Fibroblast of lung (primary cell): ENCODE measurements at regions not wholly inside any gene's neighbourhood (a gene's known extent, or its start where the extent isn't known, plus 50 kb on each side); places are given as distances from the start of the nearest gene placed in this dataset.

Experiments
- DNase-seq, 2 donors: peaks; one replicate each; pipeline versions ENCODE4 v3.0.0 to v3.0.0-alpha.2; 2010; ENCODE audit warnings: low read depth in 2 of 2
- H2AFZ ChIP-seq: 2 replicates; pipeline ENCODE4 v1.5.1; 2012; ENCODE audit warnings: low read length, control low read depth, inconsistent platforms
- H3K27ac ChIP-seq: 2 replicates; pipeline ENCODE4 v1.5.1; 2011; ENCODE audit warnings: low read length, control low read depth; ENCODE audit not compliant: insufficient read depth
- H3K27me3 ChIP-seq: 2 replicates; pipeline ENCODE4 v1.5.1; 2011; ENCODE audit warnings: mild to moderate bottlenecking, low read length; ENCODE audit not compliant: control insufficient read depth, insufficient read depth
- H3K36me3 ChIP-seq: 2 replicates; pipeline ENCODE4 v1.5.1; 2011; ENCODE audit warnings: low read length; ENCODE audit not compliant: control insufficient read depth, insufficient read depth
- H3K4me1 ChIP-seq: 2 replicates; pipeline ENCODE4 v1.5.1; 2011; ENCODE audit warnings: low read length; ENCODE audit not compliant: control insufficient read depth, insufficient read depth; ENCODE audit errors: extremely low read depth
- H3K4me2 ChIP-seq: 2 replicates; pipeline ENCODE4 v1.5.1; 2011; ENCODE audit warnings: low read length, control low read depth; ENCODE audit not compliant: insufficient read depth; ENCODE audit errors: extremely low read depth
- H3K4me3 ChIP-seq, 4 experiments: fragments of 200-600 bp in 1 of 4; sonication (generic) in 1 of 4; replicated peaks in 1 of 4; 2 replicates each; pipeline ENCODE4 v1.5.1; 2011 to 2016; ENCODE audit warnings: low read length in 4 of 4, low read depth in 3 of 4, mild to moderate bottlenecking in 3 of 4, control low read depth in 2 of 4, inconsistent platforms in 1 of 4, mixed read lengths in 1 of 4; ENCODE audit not compliant: insufficient read depth in 1 of 4; ENCODE audit errors: control extremely low read depth in 1 of 4
- H3K79me2 ChIP-seq: 2 replicates; pipeline ENCODE4 v1.5.1; 2012; ENCODE audit warnings: mild to moderate bottlenecking, low read length, inconsistent platforms; ENCODE audit not compliant: control insufficient read depth, insufficient read depth
- H3K9ac ChIP-seq: 2 replicates; pipeline ENCODE4 v1.5.1; 2011; ENCODE audit warnings: mild to moderate bottlenecking, low read length, control low read depth; ENCODE audit not compliant: insufficient read depth
- H3K9me3 ChIP-seq: 2 replicates; pipeline ENCODE4 v1.5.1; 2012; ENCODE audit warnings: low read depth, low read length; ENCODE audit not compliant: control insufficient read depth, insufficient read depth
- H4K20me1 ChIP-seq: 2 replicates; pipeline ENCODE4 v1.5.1; 2011; ENCODE audit warnings: low read length; ENCODE audit not compliant: control insufficient read depth, insufficient read depth; ENCODE audit errors: extremely low read depth
- CTCF ChIP-seq, 2 donors: IDR thresholded peaks in 1 of 2; conservative IDR thresholded peaks in 1 of 2; 1 replicate in 1 of 2; 2 replicates in 1 of 2; pipeline ENCODE4 v1.5.1; 2011 to 2012; ENCODE audit warnings: low read length in 2 of 2, control low read depth in 1 of 2, inconsistent platforms in 1 of 2, low read depth in 1 of 2, mild to moderate bottlenecking in 1 of 2
- EZH2 ChIP-seq: IDR thresholded peaks from 2 replicates; pipeline ENCODE4 v1.5.1; 2012; ENCODE audit warnings: low read length, control low read depth, mild to moderate bottlenecking; ENCODE audit errors: missing control alignments

GRCh38 chr5:116668390-116668789, 93.8 kb upstream of the SEMA6A start:
- TF ChIP-seq CTCF (conservative IDR thresholded peaks at IDR 0.05 in 1 of 2, IDR thresholded peaks at IDR 0.05 in 1 of 2; ENCODE audit: low read depth in 1 of 2, low read length in 2 of 2) (no peak), EZH2 (no peak)
- Histone ChIP-seq H3K9ac (no peak overlapping the region), H3K9me3 (no peaks in the 10 kb centered on the region), H2AFZ (no peak overlapping the region), H3K4me2 (no peak overlapping the region), H3K4me1 (no peaks in the 10 kb centered on the region), H4K20me1 (no peaks in the 10 kb centered on the region), H3K79me2 (no peaks in the 10 kb centered on the region), H3K4me3 (no peak overlapping the region), H3K27ac (no peak overlapping the region), H3K36me3 (no peaks in the 10 kb centered on the region), H3K27me3 (no peaks in the 10 kb centered on the region)
- no peak for DNase-seq

- TF ChIP-seq CTCF (conservative IDR thresholded peaks at IDR 0.05 in 1 of 2, IDR thresholded peaks at IDR 0.05 in 1 of 2; ENCODE audit: low read depth in 1 of 2, low read length in 2 of 2) (no peak), EZH2 (no peak)
Measured at GRCh38 chr5:116666901-116667300, 92.3 kb upstream of the SEMA6A start.

GRCh38 chr5:116664988-116665387, 90.4 kb upstream of the SEMA6A start:
- Histone ChIP-seq H2AFZ (no peak overlapping the region), H3K9me3 (no peaks in the 10 kb centered on the region), H3K4me1 (no peaks in the 10 kb centered on the region), H3K27ac (no peak overlapping the region), H3K9ac (no peak overlapping the region), H3K4me2 (no peak overlapping the region), H3K4me3 (no peak overlapping the region), H3K79me2 (no peaks in the 10 kb centered on the region), H4K20me1 (no peaks in the 10 kb centered on the region), H3K27me3 (no peaks in the 10 kb centered on the region), H3K36me3 (no peaks in the 10 kb centered on the region)
- no peak for TF ChIP-seq CTCF (conservative IDR thresholded peaks at IDR 0.05 in 1 of 2, IDR thresholded peaks at IDR 0.05 in 1 of 2; ENCODE audit: low read depth in 1 of 2, low read length in 2 of 2)
- DNase-seq = no peak

More at GRCh38 chr5:116666901-116667300, 92.3 kb upstream of the SEMA6A start:
- Histone ChIP-seq H4K20me1 (no peaks in the 10 kb centered on the region), H3K27ac (no peak overlapping the region), H2AFZ (no peak overlapping the region), H3K79me2 (no peaks in the 10 kb centered on the region), H3K36me3 (no peaks in the 10 kb centered on the region), H3K27me3 (no peaks in the 10 kb centered on the region), H3K4me3 (no peak overlapping the region), H3K4me2 (no peak overlapping the region), H3K9me3 (no peaks in the 10 kb centered on the region), H3K4me1 (no peaks in the 10 kb centered on the region), H3K9ac (no peak overlapping the region)
- DNase-seq = no peak
